ENCODE measurements at regions not wholly inside any gene's neighbourhood (a gene's known extent, or its start where the extent isn't known, plus 50 kb on each side); places are given as distances from the start of the nearest gene placed in this dataset.
A peak's percentile ranks its signal among the peaks of the same experiment; 100 is the strongest.

GRCh38 chr3:144665567-144666053, 694.0 kb downstream of the DIPK2A start:
- DNase-seq (ENCODE audit: low read depth in 2 of 2), result no peak
- Histone ChIP-seq H3K36me3 (ENCODE audit: control insufficient read depth, insufficient read depth, low read length) (no peaks in the 10 kb centered on the region), H3K9ac (ENCODE audit: insufficient read depth, low read length) (no peak overlapping the region), H3K79me2 (ENCODE audit: control insufficient read depth, insufficient read depth, low read length) (no peaks in the 10 kb centered on the region), H3K4me1 (ENCODE audit: control insufficient read depth, extremely low read depth, insufficient read depth, low read length) (no peaks in the 10 kb centered on the region), H3K27ac (ENCODE audit: insufficient read depth, low read length) (no peak overlapping the region), H3K9me3 (ENCODE audit: control insufficient read depth, insufficient read depth, low read depth, low read length) (no peaks in the 10 kb centered on the region), H3K4me3 (replicated peaks in 1 of 4; ENCODE audit: control extremely low read depth in 1 of 4, insufficient read depth in 1 of 4, low read depth in 3 of 4, low read length in 4 of 4) (no peak overlapping the region), H2AFZ (ENCODE audit: low read length) (no peak overlapping the region), H3K4me2 (ENCODE audit: extremely low read depth, insufficient read depth, low read length) (no peak overlapping the region), H4K20me1 (ENCODE audit: control insufficient read depth, extremely low read depth, insufficient read depth, low read length) (no peaks in the 10 kb centered on the region), H3K27me3 (ENCODE audit: control insufficient read depth, insufficient read depth, low read length) (no peaks in the 10 kb centered on the region)
- no peak for TF ChIP-seq CTCF (conservative IDR thresholded peaks at IDR 0.05 in 1 of 2, IDR thresholded peaks at IDR 0.05 in 1 of 2; ENCODE audit: low read depth in 1 of 2, low read length in 2 of 2)
- TF ChIP-seq EZH2 (IDR thresholded peaks at IDR 0.05; ENCODE audit: low read length, missing control alignments), result no peak

GRCh38 chr3:144670571-144670970, 698.9 kb downstream of the DIPK2A start:
- no peak for DNase-seq (ENCODE audit: low read depth in 2 of 2)
- TF ChIP-seq CTCF (conservative IDR thresholded peaks at IDR 0.05 in 1 of 2, IDR thresholded peaks at IDR 0.05 in 1 of 2; ENCODE audit: low read depth in 1 of 2, low read length in 2 of 2) (no peak), EZH2 (IDR thresholded peaks at IDR 0.05; ENCODE audit: low read length, missing control alignments) (no peak)
- no peaks in the 10 kb centered on the region for H3K27me3 ChIP-seq (ENCODE audit: control insufficient read depth, insufficient read depth, low read length)
- H3K27ac ChIP-seq (ENCODE audit: insufficient read depth, low read length), result no peak overlapping the region
- no peaks in the 10 kb centered on the region for H3K36me3 ChIP-seq (ENCODE audit: control insufficient read depth, insufficient read depth, low read length)
- H3K4me3 ChIP-seq (replicated peaks in 1 of 4; ENCODE audit: control extremely low read depth in 1 of 4, insufficient read depth in 1 of 4, low read depth in 3 of 4, low read length in 4 of 4), result no peak overlapping the region
- H3K9me3 ChIP-seq (ENCODE audit: control insufficient read depth, insufficient read depth, low read depth, low read length), result no peaks in the 10 kb centered on the region
- no peak overlapping the region for H3K9ac ChIP-seq (ENCODE audit: insufficient read depth, low read length)
- no peak overlapping the region for H2AFZ ChIP-seq (ENCODE audit: low read length)
- H3K79me2 ChIP-seq (ENCODE audit: control insufficient read depth, insufficient read depth, low read length), result no peaks in the 10 kb centered on the region
- no peaks in the 10 kb centered on the region for H3K4me1 ChIP-seq (ENCODE audit: control insufficient read depth, extremely low read depth, insufficient read depth, low read length)
- no peaks in the 10 kb centered on the region for H4K20me1 ChIP-seq (ENCODE audit: control insufficient read depth, extremely low read depth, insufficient read depth, low read length)
- no peak overlapping the region for H3K4me2 ChIP-seq (ENCODE audit: extremely low read depth, insufficient read depth, low read length)

- H3K4me2 ChIP-seq (ENCODE audit: extremely low read depth, insufficient read depth, low read length), result no peak overlapping the region
- H3K27me3 ChIP-seq (ENCODE audit: control insufficient read depth, insufficient read depth, low read length), result no peaks in the 10 kb centered on the region
- H3K27ac ChIP-seq (ENCODE audit: insufficient read depth, low read length), result no peak overlapping the region
- no peaks in the 10 kb centered on the region for H3K9me3 ChIP-seq (ENCODE audit: control insufficient read depth, insufficient read depth, low read depth, low read length)
- no peaks in the 10 kb centered on the region for H4K20me1 ChIP-seq (ENCODE audit: control insufficient read depth, extremely low read depth, insufficient read depth, low read length)
- H3K4me1 ChIP-seq (ENCODE audit: control insufficient read depth, extremely low read depth, insufficient read depth, low read length), result no peaks in the 10 kb centered on the region
- DNase-seq (ENCODE audit: low read depth in 2 of 2), result peak in 1 of 2 donors; percentile 38
- H3K9ac ChIP-seq (ENCODE audit: insufficient read depth, low read length), result no peak overlapping the region
- no peak overlapping the region for H3K4me3 ChIP-seq (replicated peaks in 1 of 4; ENCODE audit: control extremely low read depth in 1 of 4, insufficient read depth in 1 of 4, low read depth in 3 of 4, low read length in 4 of 4)
- H3K36me3 ChIP-seq (ENCODE audit: control insufficient read depth, insufficient read depth, low read length), result no peaks in the 10 kb centered on the region
- no peak overlapping the region for H2AFZ ChIP-seq (ENCODE audit: low read length)
- no peaks in the 10 kb centered on the region for H3K79me2 ChIP-seq (ENCODE audit: control insufficient read depth, insufficient read depth, low read length)
- no peak for TF ChIP-seq EZH2 (IDR thresholded peaks at IDR 0.05; ENCODE audit: low read length, missing control alignments)
- no peak for TF ChIP-seq CTCF (conservative IDR thresholded peaks at IDR 0.05 in 1 of 2, IDR thresholded peaks at IDR 0.05 in 1 of 2; ENCODE audit: low read depth in 1 of 2, low read length in 2 of 2)
These were observed 705.5 kb downstream of the DIPK2A start for GRCh38 chr3:144677103-144677502.
